ENCODE measurements at regions not wholly inside any gene's neighbourhood (a gene's known extent, or its start where the extent isn't known, plus 50 kb on each side); places are given as distances from the start of the nearest gene placed in this dataset.

DNA sequence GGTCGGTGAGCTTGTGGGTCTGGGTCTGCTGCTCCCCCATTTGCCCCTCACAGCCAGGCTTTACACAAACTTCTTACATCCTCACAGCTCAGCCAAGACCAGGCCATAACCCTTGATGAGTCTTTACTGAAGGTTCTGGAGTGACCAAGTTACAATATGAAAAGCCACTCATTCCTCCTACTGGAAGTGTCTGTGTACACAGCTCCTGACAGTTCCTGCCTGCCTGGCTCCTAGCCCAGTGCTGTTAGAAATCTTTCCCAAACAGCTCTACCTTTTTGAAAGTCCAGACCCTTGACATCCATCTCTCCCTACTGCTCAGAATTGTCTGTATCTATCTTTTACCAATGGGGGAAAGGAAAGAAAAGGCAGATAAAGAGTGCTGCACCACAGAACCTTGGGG is 106.9 kb downstream of the PAX1 start:
- TF ChIP-seq, protein P1, sequence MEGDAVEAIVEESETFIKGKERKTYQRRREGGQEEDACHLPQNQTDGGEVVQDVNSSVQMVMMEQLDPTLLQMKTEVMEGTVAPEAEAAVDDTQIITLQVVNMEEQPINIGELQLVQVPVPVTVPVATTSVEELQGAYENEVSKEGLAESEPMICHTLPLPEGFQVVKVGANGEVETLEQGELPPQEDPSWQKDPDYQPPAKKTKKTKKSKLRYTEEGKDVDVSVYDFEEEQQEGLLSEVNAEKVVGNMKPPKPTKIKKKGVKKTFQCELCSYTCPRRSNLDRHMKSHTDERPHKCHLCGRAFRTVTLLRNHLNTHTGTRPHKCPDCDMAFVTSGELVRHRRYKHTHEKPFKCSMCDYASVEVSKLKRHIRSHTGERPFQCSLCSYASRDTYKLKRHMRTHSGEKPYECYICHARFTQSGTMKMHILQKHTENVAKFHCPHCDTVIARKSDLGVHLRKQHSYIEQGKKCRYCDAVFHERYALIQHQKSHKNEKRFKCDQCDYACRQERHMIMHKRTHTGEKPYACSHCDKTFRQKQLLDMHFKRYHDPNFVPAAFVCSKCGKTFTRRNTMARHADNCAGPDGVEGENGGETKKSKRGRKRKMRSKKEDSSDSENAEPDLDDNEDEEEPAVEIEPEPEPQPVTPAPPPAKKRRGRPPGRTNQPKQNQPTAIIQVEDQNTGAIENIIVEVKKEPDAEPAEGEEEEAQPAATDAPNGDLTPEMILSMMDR (IDR thresholded peaks at IDR 0.05), result no peak
- no peak for TF ChIP-seq POLR2A (IDR thresholded peaks at IDR 0.05)

All from body of pancreas (tissue), 4 donors.